Kidney epithelial cell (primary cell): ENCODE measurements at regions not wholly inside any gene's neighbourhood (a gene's known extent, or its start where the extent isn't known, plus 50 kb on each side); places are given as distances from the start of the nearest gene placed in this dataset.

ENCODE experiments used
- DNase-seq: peaks from one replicate; pipeline ENCODE4 v3.0.0-alpha.2; 2010; ENCODE audit warnings: low read depth
- H3K27me3 ChIP-seq: 2 replicates; pipeline ENCODE4 v1.6.0; 2011; ENCODE audit warnings: low read length; ENCODE audit not compliant: control insufficient read depth, insufficient read depth
- H3K36me3 ChIP-seq: 2 replicates; pipeline ENCODE4 v1.5.1; 2011; ENCODE audit warnings: low read length; ENCODE audit not compliant: control insufficient read depth, insufficient read depth
- H3K4me3 ChIP-seq: 2 replicates; pipeline ENCODE4 v1.5.1; 2011; ENCODE audit warnings: low read depth, mild to moderate bottlenecking, control low read depth, low read length
- CTCF ChIP-seq: IDR thresholded peaks from 2 replicates; pipeline ENCODE4 v1.5.1; 2011; ENCODE audit warnings: mild to moderate bottlenecking, moderate library complexity, low read length, control low read depth, inconsistent platforms; ENCODE audit not compliant: insufficient read depth, poor library complexity, severe bottlenecking

GRCh38 chr7:36082216-36082615 is 70.8 kb upstream of the EEPD1 start:
- Histone ChIP-seq H3K36me3 (no peaks in the 10 kb centered on the region), H3K27me3 (no peaks in the 10 kb centered on the region), H3K4me3 (no peak overlapping the region)
- no peak for TF ChIP-seq CTCF
- no peak for DNase-seq

- Histone ChIP-seq H3K36me3 (no peaks in the 10 kb centered on the region), H3K27me3 (no peaks in the 10 kb centered on the region), H3K4me3 (no peak overlapping the region)
- DNase-seq = no peak
- TF ChIP-seq CTCF = peak; percentile 31
Measured at GRCh38 chr7:36082910-36083309, 70.1 kb upstream of the EEPD1 start.

GRCh38 chr7:36083626-36084380 is 69.3 kb upstream of the EEPD1 start:
- Histone ChIP-seq H3K4me3 (no peak overlapping the region), H3K27me3 (no peaks in the 10 kb centered on the region), H3K36me3 (no peaks in the 10 kb centered on the region)
- no peak for TF ChIP-seq CTCF
- no peak for DNase-seq

GRCh38 chr7:36084485-36085091 is 68.5 kb upstream of the EEPD1 start:
- Histone ChIP-seq H3K36me3 (no peaks in the 10 kb centered on the region), H3K4me3 (peak overlapping the region; percentile 4), H3K27me3 (no peaks in the 10 kb centered on the region)
- peak; percentile 90 for DNase-seq
- TF ChIP-seq CTCF = peak; percentile 68

- no peak overlapping the region for H3K4me3 ChIP-seq
- no peaks in the 10 kb centered on the region for H3K36me3 ChIP-seq
- no peak for DNase-seq
- no peaks in the 10 kb centered on the region for H3K27me3 ChIP-seq
- TF ChIP-seq CTCF = no peak
Measured at GRCh38 chr7:36085096-36085495, 68.0 kb upstream of the EEPD1 start.
